ENCODE measurements at regions not wholly inside any gene's neighbourhood (a gene's known extent, or its start where the extent isn't known, plus 50 kb on each side); places are given as distances from the start of the nearest gene placed in this dataset.

DNA sequence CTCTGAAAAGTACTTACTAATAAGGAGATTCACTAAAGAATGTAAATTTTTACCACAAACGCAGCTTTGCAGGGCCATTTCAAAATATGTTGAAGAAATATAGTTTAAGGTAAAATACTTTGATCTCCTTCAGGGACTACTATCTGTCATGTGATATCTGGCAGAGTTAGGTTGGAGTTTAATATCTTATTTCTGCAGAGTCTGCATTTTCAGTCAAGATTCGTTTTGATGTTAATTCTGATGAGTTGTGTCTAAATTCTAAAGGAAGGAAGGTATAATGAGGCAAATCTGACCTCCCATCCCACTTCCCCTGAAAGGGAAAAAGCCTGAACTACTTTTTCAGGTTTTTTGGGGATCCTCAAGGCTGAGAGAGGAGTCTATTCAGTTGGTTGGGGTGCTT lies 123.9 kb upstream of the TECRL start:
- no peak overlapping the region for H3K27ac ChIP-seq
- no peaks in the 10 kb centered on the region for H3K36me3 ChIP-seq
- no peak overlapping the region for H3K4me3 ChIP-seq
- H3K4me1 ChIP-seq = no peaks in the 10 kb centered on the region
- no peaks in the 10 kb centered on the region for H3K27me3 ChIP-seq
- DNase-seq = no peak
- in situ Hi-C loops (cut with MboI; ENCODE audit: low pct_ligation_motif_present in 1 of 4, low pct_unique_long_range_greater_than_20kb in 1 of 4, low sequenced_read_pairs in 3 of 4) (loop anchor here in 3 of 4 donors (10.0 to 25.0 kb wide), 2 partner anchors 368 to 371 kb away; no protein-coding TSS in a partner anchor), intact Hi-C loops (cut with DNase I; ENCODE audit: low total_unique reads) (no loop called here)
- 48 to 54% methylated on average over 2 of the region's 2 CpGs for WGBS, 2 donors (ENCODE audit: low coverage in 1 of 2)
- no peaks in the 10 kb centered on the region for H3K9me3 ChIP-seq
- TF ChIP-seq POLR2A (IDR thresholded peaks at IDR 0.05) = no peak

DNA sequence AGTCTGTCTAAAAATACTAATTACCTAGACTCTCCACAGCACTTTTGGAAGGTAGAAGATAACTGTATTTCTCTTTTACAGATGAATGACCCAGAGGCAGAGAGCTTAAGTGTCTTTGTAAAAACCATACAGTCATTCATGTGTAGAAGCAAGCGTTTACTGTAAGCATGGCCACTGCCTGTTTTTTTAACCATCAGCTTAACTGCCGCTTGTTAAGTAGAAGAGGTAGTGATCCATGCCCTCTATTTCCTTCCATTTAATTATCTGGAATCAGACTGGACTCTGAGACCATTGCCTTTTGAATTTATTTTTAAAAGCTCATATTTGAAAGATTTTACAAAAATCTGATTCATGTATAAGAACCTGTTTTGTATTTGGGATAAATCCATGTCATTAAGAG lies 111.2 kb upstream of the TECRL start:
- Histone ChIP-seq H3K4me1 (no peaks in the 10 kb centered on the region), H3K27me3 (no peaks in the 10 kb centered on the region), H3K4me3 (no peak overlapping the region), H3K9me3 (no peaks in the 10 kb centered on the region), H3K36me3 (no peaks in the 10 kb centered on the region), H3K27ac (no peak overlapping the region)
- in situ Hi-C loops (cut with MboI; ENCODE audit: low pct_ligation_motif_present in 1 of 4, low pct_unique_long_range_greater_than_20kb in 1 of 4, low sequenced_read_pairs in 3 of 4) (loop anchor here in 1 of 4 donors (25.0 kb wide), 1 partner anchor 358 kb away; no protein-coding TSS in a partner anchor), intact Hi-C loops (cut with DNase I; ENCODE audit: low total_unique reads) (no loop called here)
- no peak for DNase-seq
- WGBS, 2 donors (ENCODE audit: low coverage in 1 of 2) = 45 to 56% methylated on average over 2 of the region's 2 CpGs
- TF ChIP-seq, protein P1, sequence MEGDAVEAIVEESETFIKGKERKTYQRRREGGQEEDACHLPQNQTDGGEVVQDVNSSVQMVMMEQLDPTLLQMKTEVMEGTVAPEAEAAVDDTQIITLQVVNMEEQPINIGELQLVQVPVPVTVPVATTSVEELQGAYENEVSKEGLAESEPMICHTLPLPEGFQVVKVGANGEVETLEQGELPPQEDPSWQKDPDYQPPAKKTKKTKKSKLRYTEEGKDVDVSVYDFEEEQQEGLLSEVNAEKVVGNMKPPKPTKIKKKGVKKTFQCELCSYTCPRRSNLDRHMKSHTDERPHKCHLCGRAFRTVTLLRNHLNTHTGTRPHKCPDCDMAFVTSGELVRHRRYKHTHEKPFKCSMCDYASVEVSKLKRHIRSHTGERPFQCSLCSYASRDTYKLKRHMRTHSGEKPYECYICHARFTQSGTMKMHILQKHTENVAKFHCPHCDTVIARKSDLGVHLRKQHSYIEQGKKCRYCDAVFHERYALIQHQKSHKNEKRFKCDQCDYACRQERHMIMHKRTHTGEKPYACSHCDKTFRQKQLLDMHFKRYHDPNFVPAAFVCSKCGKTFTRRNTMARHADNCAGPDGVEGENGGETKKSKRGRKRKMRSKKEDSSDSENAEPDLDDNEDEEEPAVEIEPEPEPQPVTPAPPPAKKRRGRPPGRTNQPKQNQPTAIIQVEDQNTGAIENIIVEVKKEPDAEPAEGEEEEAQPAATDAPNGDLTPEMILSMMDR (IDR thresholded peaks at IDR 0.05) = no peak
- TF ChIP-seq POLR2A (IDR thresholded peaks at IDR 0.05) (no peak), POLR2AphosphoS5 (IDR thresholded peaks at IDR 0.05) (no peak), EP300 (IDR thresholded peaks at IDR 0.05; ENCODE audit: low read depth) (no peak)

DNA sequence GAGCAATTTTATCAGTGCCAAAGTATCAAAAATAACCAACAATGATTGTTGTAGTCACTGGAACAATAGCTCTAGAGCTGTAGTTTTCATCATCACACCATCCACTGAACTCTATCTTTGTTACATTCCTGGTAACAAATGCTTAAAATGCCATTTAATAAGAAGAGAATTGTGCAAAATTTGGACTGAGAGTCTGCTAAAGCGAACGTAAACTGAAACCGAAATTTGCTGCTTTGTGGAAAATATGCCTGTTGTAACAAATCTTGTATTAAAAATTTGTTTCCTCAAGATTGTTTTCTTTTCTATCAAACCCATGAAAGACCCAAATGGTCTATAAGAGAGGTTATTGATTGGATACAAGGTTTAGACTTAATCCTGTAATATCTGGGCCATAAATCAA lies 109.3 kb upstream of the TECRL start:
- in situ Hi-C loops (cut with MboI; ENCODE audit: low pct_ligation_motif_present in 1 of 4, low pct_unique_long_range_greater_than_20kb in 1 of 4, low sequenced_read_pairs in 3 of 4) (loop anchor here in 1 of 4 donors (25.0 kb wide), 1 partner anchor 356 kb away; no protein-coding TSS in a partner anchor), intact Hi-C loops (cut with DNase I; ENCODE audit: low total_unique reads) (no loop called here)
- WGBS, 2 donors (ENCODE audit: low coverage in 1 of 2) = 83 to 84% methylated on average over 3 of the region's 3 CpGs
- Histone ChIP-seq H3K27ac (no peak overlapping the region), H3K4me1 (no peaks in the 10 kb centered on the region), H3K27me3 (no peaks in the 10 kb centered on the region), H3K4me3 (no peak overlapping the region), H3K9me3 (no peaks in the 10 kb centered on the region), H3K36me3 (no peaks in the 10 kb centered on the region)
- TF ChIP-seq, protein P1 (IDR thresholded peaks at IDR 0.05) = no peak
- TF ChIP-seq POLR2AphosphoS5 (IDR thresholded peaks at IDR 0.05) = no peak
- no peak for DNase-seq

DNA sequence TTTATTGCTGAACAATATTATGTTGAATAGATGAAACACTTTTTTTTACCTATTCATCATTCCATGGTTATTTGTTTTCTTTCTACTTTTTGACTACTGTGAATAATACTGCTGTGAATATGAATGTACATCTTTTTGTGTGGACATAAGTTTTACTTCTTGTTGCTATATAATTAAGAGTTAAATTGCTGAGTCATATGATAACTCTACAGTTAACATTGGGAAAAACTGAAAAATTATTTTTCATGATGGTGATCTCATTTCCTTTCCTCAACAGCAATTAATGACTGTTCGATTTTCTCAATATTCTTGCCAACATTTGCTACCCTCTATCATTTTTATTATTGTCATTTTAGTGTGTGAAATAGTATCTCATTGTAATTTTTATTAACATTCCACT lies 106.9 kb upstream of the TECRL start:
- 51 to 62% methylated on average over 1 of the region's 1 CpG for WGBS, 2 donors (ENCODE audit: low coverage in 1 of 2)
- H3K36me3 ChIP-seq = no peaks in the 10 kb centered on the region
- DNase-seq = no peak
- intact Hi-C loops (cut with DNase I; ENCODE audit: low total_unique reads) = no loop called here
- TF ChIP-seq EP300 (IDR thresholded peaks at IDR 0.05; ENCODE audit: low read depth) = no peak
- TF ChIP-seq POLR2A (IDR thresholded peaks at IDR 0.05) = no peak
- TF ChIP-seq POLR2AphosphoS5 (IDR thresholded peaks at IDR 0.05) = no peak
- TF ChIP-seq, protein P1 (IDR thresholded peaks at IDR 0.05) = no peak
- in situ Hi-C loops (cut with MboI; ENCODE audit: low pct_ligation_motif_present in 1 of 4, low pct_unique_long_range_greater_than_20kb in 1 of 4, low sequenced_read_pairs in 3 of 4) = loop anchor here in 1 of 4 donors (25.0 kb wide), 1 partner anchor 354 kb away; no protein-coding TSS in a partner anchor
- no peak overlapping the region for H3K4me3 ChIP-seq
- no peaks in the 10 kb centered on the region for H3K4me1 ChIP-seq
- no peaks in the 10 kb centered on the region for H3K27me3 ChIP-seq
- H3K9me3 ChIP-seq = no peaks in the 10 kb centered on the region
- H3K27ac ChIP-seq = no peak overlapping the region

DNA sequence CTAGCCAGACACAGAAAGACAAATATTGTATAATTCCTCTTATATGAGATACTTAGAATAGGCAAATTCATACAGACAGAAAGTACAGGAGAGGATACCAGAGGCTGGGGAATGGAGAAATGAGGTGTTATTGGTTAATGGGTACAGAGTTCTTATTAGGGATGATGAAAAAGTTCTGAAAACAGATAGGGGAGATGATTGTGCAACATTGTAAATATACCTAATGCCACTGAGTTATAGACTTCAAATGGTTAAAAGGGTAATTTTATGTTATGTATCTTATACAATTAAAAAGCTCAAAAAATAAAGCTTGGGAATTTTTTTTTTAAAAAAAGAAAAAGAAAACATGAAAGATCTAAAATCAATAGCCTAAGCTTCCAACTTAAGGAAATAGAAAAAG lies 98.8 kb upstream of the TECRL start:
- intact Hi-C loops (cut with DNase I; ENCODE audit: low total_unique reads) = no loop called here
- no peak for DNase-seq
- TF ChIP-seq EP300 (IDR thresholded peaks at IDR 0.05; ENCODE audit: low read depth) (no peak), POLR2A (IDR thresholded peaks at IDR 0.05) (no peak), POLR2AphosphoS5 (IDR thresholded peaks at IDR 0.05) (no peak)
- TF ChIP-seq, protein P1 (IDR thresholded peaks at IDR 0.05) = no peak
- Histone ChIP-seq H3K4me3 (no peak overlapping the region), H3K27me3 (no peaks in the 10 kb centered on the region), H3K4me1 (no peaks in the 10 kb centered on the region), H3K9me3 (no peaks in the 10 kb centered on the region), H3K36me3 (no peaks in the 10 kb centered on the region), H3K27ac (no peak overlapping the region)
- in situ Hi-C loops (cut with MboI; ENCODE audit: low pct_ligation_motif_present in 1 of 4, low pct_unique_long_range_greater_than_20kb in 1 of 4, low sequenced_read_pairs in 3 of 4) = loop anchor here in 1 of 4 donors (25.0 kb wide), 1 partner anchor 346 kb away; no protein-coding TSS in a partner anchor

Data from transverse colon (tissue), 4 donors.